HEK293 (cell line): ENCODE measurements at regions not wholly inside any gene's neighbourhood (a gene's known extent, or its start where the extent isn't known, plus 50 kb on each side); places are given as distances from the start of the nearest gene placed in this dataset.

Experiments used
- CTCF ChIA-PET: fragments of 350-600 bp; formaldehyde crosslinking; extraction: SDS; loops from one replicate; lab custom pipeline; 2021; ENCODE audit warnings: antibody characterized with exemption; lab: Yijun Ruan, JAX
- POLR2A ChIA-PET: fragments of 300-600 bp; formaldehyde crosslinking; extraction: SDS; loops from one replicate; lab custom pipeline; 2020; ENCODE audit warnings: antibody characterized with exemption, inconsistent platforms; lab: Yijun Ruan, JAX
- H3K27ac ChIP-seq: fragments of 200-500 bp; sonication (Bioruptor generic); 2 replicates; pipeline ENCODE4 v1.5.1; 2014; ENCODE audit warnings: low read depth, low read length, control low read depth, inconsistent platforms; ENCODE audit errors: extremely low read depth
- H3K36me3 ChIP-seq, 2 experiments: fragments of 200-500 bp in 1 of 2; sonication (Bioruptor generic) in 1 of 2; 1 replicate in 1 of 2; 2 replicates in 1 of 2; pipeline ENCODE4 v1.5.1; 2014 to 2017; ENCODE audit warnings: inconsistent platforms in 2 of 2, low read length in 2 of 2; ENCODE audit not compliant: control insufficient read depth in 2 of 2, insufficient read depth in 1 of 2
- H3K4me1 ChIP-seq: fragments of 200-500 bp; sonication (Bioruptor generic); 2 replicates; pipeline ENCODE4 v1.5.1; 2014; ENCODE audit warnings: mild to moderate bottlenecking, low read length, inconsistent platforms; ENCODE audit not compliant: control insufficient read depth, insufficient read depth
- H3K4me3 ChIP-seq: 2 replicates; pipeline ENCODE4 v1.5.1; 2011; ENCODE audit warnings: low read depth, mild to moderate bottlenecking, control low read depth, low read length, moderate library complexity
- H3K9me3 ChIP-seq: fragments of 200-500 bp; sonication (Bioruptor generic); 2 replicates; pipeline ENCODE4 v1.5.1; 2014; ENCODE audit warnings: low read depth, low read length, inconsistent platforms; ENCODE audit not compliant: control insufficient read depth, insufficient read depth
- BCL6B ChIP-seq: fragments of 450-650 bp; formaldehyde crosslinking; IDR thresholded peaks from 2 replicates; pipeline ENCODE4 v1.5.1; 2017; ENCODE audit warnings: missing biosample characterization, missing genetic modification characterization
- GLIS1 ChIP-seq: fragments of 450-650 bp; formaldehyde crosslinking; IDR thresholded peaks from 2 replicates; pipeline ENCODE4 v1.5.1; 2016; ENCODE audit warnings: missing biosample characterization, missing genetic modification characterization
- SP3 ChIP-seq: fragments of 450-650 bp; formaldehyde crosslinking; IDR thresholded peaks from 2 replicates; pipeline ENCODE4 v1.5.1; 2016; ENCODE audit warnings: missing biosample characterization, missing genetic modification characterization
- ZFP41 ChIP-seq: fragments of 450-650 bp; formaldehyde crosslinking; IDR thresholded peaks from 2 replicates; pipeline ENCODE4 v1.5.1; 2016; ENCODE audit warnings: missing biosample characterization, missing genetic modification characterization, borderline replicate concordance
- ZNF10 ChIP-seq: fragments of 450-650 bp; formaldehyde crosslinking; IDR thresholded peaks from 2 replicates; pipeline ENCODE4 v1.5.1; 2017; ENCODE audit warnings: missing biosample characterization, missing genetic modification characterization
- ZNF114 ChIP-seq: fragments of 450-650 bp; formaldehyde crosslinking; IDR thresholded peaks from 2 replicates; pipeline ENCODE4 v1.5.0; 2017; ENCODE audit warnings: missing biosample characterization, missing genetic modification characterization
- ZNF132 ChIP-seq: fragments of 450-650 bp; formaldehyde crosslinking; IDR thresholded peaks from 2 replicates; pipeline ENCODE4 v1.5.1; 2017; ENCODE audit warnings: missing biosample characterization, missing genetic modification characterization, borderline replicate concordance
- ZNF157 ChIP-seq: fragments of 450-650 bp; formaldehyde crosslinking; IDR thresholded peaks from 2 replicates; pipeline ENCODE4 v1.5.1; 2016; ENCODE audit warnings: missing biosample characterization, missing genetic modification characterization
- ZNF175 ChIP-seq: fragments of 450-650 bp; formaldehyde crosslinking; IDR thresholded peaks from 2 replicates; pipeline ENCODE4 v1.5.1; 2016; ENCODE audit warnings: missing biosample characterization, missing genetic modification characterization
- ZNF324 ChIP-seq: fragments of 450-650 bp; formaldehyde crosslinking; IDR thresholded peaks from 2 replicates; pipeline ENCODE4 v1.5.1; 2016; ENCODE audit warnings: missing biosample characterization, missing genetic modification characterization
- ZNF341 ChIP-seq: fragments of 450-650 bp; formaldehyde crosslinking; IDR thresholded peaks from 2 replicates; pipeline ENCODE4; 2016; ENCODE audit warnings: low read depth, missing biosample characterization, missing genetic modification characterization
- ZNF473 ChIP-seq: fragments of 450-650 bp; formaldehyde crosslinking; IDR thresholded peaks from 2 replicates; pipeline ENCODE4 v1.5.1; 2017; ENCODE audit warnings: missing biosample characterization, missing genetic modification characterization
- ZNF510 ChIP-seq: fragments of 450-650 bp; formaldehyde crosslinking; IDR thresholded peaks from 2 replicates; pipeline ENCODE4 v1.5.1; 2018; ENCODE audit warnings: mild to moderate bottlenecking, missing genetic modification characterization, missing biosample characterization; ENCODE audit not compliant: insufficient replicate concordance
- ZNF514 ChIP-seq: fragments of 450-650 bp; formaldehyde crosslinking; IDR thresholded peaks from 2 replicates; pipeline ENCODE4 v1.5.1; 2016; ENCODE audit warnings: missing biosample characterization, missing genetic modification characterization
- ZNF580 ChIP-seq: fragments of 450-650 bp; formaldehyde crosslinking; IDR thresholded peaks from 2 replicates; pipeline ENCODE4 v1.5.1; 2016; ENCODE audit warnings: missing biosample characterization, missing genetic modification characterization
- ZNF654 ChIP-seq: fragments of 450-650 bp; formaldehyde crosslinking; IDR thresholded peaks from 2 replicates; pipeline ENCODE4 v1.5.1; 2016; ENCODE audit warnings: low read depth, missing biosample characterization, missing genetic modification characterization
- ZNF664 ChIP-seq: fragments of 450-650 bp; formaldehyde crosslinking; IDR thresholded peaks from 2 replicates; pipeline ENCODE4 v1.5.1; 2016; ENCODE audit warnings: missing biosample characterization, missing genetic modification characterization
- ZNF692 ChIP-seq: fragments of 450-650 bp; formaldehyde crosslinking; IDR thresholded peaks from 2 replicates; pipeline ENCODE4 v1.5.1; 2016; ENCODE audit warnings: missing biosample characterization, missing genetic modification characterization
- ZNF707 ChIP-seq: fragments of 450-650 bp; formaldehyde crosslinking; IDR thresholded peaks from 2 replicates; pipeline ENCODE4 v1.5.1; 2016; ENCODE audit warnings: missing biosample characterization, missing genetic modification characterization

- TF ChIP-seq ZNF664 (tag by site-specific recombination) (no peak), ZNF692 (tag by site-specific recombination) (no peak), ZNF324 (no peak), ZNF514 (tag by site-specific recombination) (no peak), ZNF473 (tag by site-specific recombination) (no peak), ZNF175 (tag by site-specific recombination) (no peak), ZNF580 (no peak), ZNF157 (tag by site-specific recombination) (no peak)
- TF ChIP-seq, all 188 proteins: peak for 0
- no peaks in the 10 kb centered on the region for H3K9me3 ChIP-seq
- POLR2A ChIA-PET, result no interaction called here
- CTCF ChIA-PET, result interaction anchor here (0.8 kb wide), 1 partner anchor 204 kb away, joined by 3 read pairs; no protein-coding TSS in a partner anchor
- no peaks in the 10 kb centered on the region for H3K4me1 ChIP-seq
- H3K27ac ChIP-seq, result no peak overlapping the region
- no peak overlapping the region for H3K4me3 ChIP-seq
- H3K36me3 ChIP-seq, result no peaks in the 10 kb centered on the region
These were observed 448.9 kb upstream of the PABPC4L start for GRCh38 chr4:134650461-134650860.

- no peaks in the 10 kb centered on the region for H3K36me3 ChIP-seq
- POLR2A ChIA-PET, result no interaction called here
- no peak overlapping the region for H3K27ac ChIP-seq
- CTCF ChIA-PET, result no interaction called here
- no peak for TF ChIP-seq ZNF707 (tag by site-specific recombination)
- TF ChIP-seq SP3, result no peak
- TF ChIP-seq GLIS1 (tag by site-specific recombination), result no peak
- TF ChIP-seq ZNF510, result no peak
- no peak for TF ChIP-seq ZNF132 (tag by site-specific recombination)
- no peak for TF ChIP-seq ZNF114
- no peak for TF ChIP-seq ZNF10 (tag by site-specific recombination)
- TF ChIP-seq ZNF341, result no peak
- H3K4me3 ChIP-seq, result no peak overlapping the region
- H3K9me3 ChIP-seq, result no peaks in the 10 kb centered on the region
- no peaks in the 10 kb centered on the region for H3K4me1 ChIP-seq
These were observed 444.2 kb upstream of the PABPC4L start for GRCh38 chr4:134645778-134646177.

GRCh38 chr4:134636338-134637051 lies 434.9 kb upstream of the PABPC4L start:
- CTCF ChIA-PET, result no interaction called here

More at GRCh38 chr4:134636338-134637051, 434.9 kb upstream of the PABPC4L start:
- H3K36me3 ChIP-seq, result no peaks in the 10 kb centered on the region
- POLR2A ChIA-PET, result no interaction called here
- H3K9me3 ChIP-seq, result no peaks in the 10 kb centered on the region
- H3K4me3 ChIP-seq, result no peak overlapping the region
- H3K4me1 ChIP-seq, result no peaks in the 10 kb centered on the region
- no peak overlapping the region for H3K27ac ChIP-seq
- no peak for TF ChIP-seq ZFP41
- TF ChIP-seq BCL6B (tag by site-specific recombination), result no peak
- no peak for TF ChIP-seq ZNF654 (tag by site-specific recombination)
